ENCODE measurements at regions not wholly inside any gene's neighbourhood (a gene's known extent, or its start where the extent isn't known, plus 50 kb on each side); places are given as distances from the start of the nearest gene placed in this dataset.

GRCh38 chr10:78752221-78752620, 316.5 kb upstream of the ZMIZ1 start:
- H3K9me3 Mint-ChIP-seq (ENCODE audit: unreplicated experiment), result peaks cover 7% of the 10 kb centered on the region
- no peak for DNase-seq (ENCODE audit: extremely low spot score, unreplicated experiment)
- peaks cover 2% of the 10 kb centered on the region for H3K36me3 Mint-ChIP-seq (ENCODE audit: unreplicated experiment)
- TF ChIP-seq CTCF (IDR thresholded peaks at IDR 0.05), result no peak
- no peak overlapping the region for H3K27ac Mint-ChIP-seq (ENCODE audit: unreplicated experiment)
- H3K27me3 Mint-ChIP-seq (ENCODE audit: unreplicated experiment), result peaks cover 8% of the 10 kb centered on the region
- no peak overlapping the region for H3K4me3 Mint-ChIP-seq (ENCODE audit: unreplicated experiment)
- peaks cover 32% of the 10 kb centered on the region for H3K4me1 Mint-ChIP-seq (ENCODE audit: unreplicated experiment)

DNA sequence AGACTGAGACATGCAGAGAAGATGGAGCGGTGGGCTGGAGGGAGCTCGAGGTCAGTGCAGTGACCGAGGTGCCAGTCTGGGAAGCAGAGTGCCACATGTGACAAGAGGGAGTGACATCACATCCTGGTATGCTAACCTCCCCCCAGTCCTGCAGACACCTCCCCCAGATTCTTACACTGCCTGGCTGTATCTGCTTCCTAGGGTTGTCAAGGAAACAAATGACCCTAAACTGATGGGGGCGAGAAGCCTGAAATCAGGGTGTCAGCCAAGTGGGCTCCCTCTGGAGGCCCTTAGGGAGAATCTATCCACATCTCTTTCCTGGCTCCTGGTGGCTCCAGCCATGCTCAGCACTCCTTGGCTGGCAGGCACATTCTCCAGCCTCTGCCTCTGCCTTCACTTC, 316.1 kb upstream of the ZMIZ1 start:
- no peak overlapping the region for H3K4me3 Mint-ChIP-seq (ENCODE audit: unreplicated experiment)
- no peak overlapping the region for H3K27ac Mint-ChIP-seq (ENCODE audit: unreplicated experiment)
- peaks cover 37% of the 10 kb centered on the region for H3K4me1 Mint-ChIP-seq (ENCODE audit: unreplicated experiment)
- H3K27me3 Mint-ChIP-seq (ENCODE audit: unreplicated experiment), result peaks cover 8% of the 10 kb centered on the region
- no peak for DNase-seq (ENCODE audit: extremely low spot score, unreplicated experiment)
- peaks cover 7% of the 10 kb centered on the region for H3K9me3 Mint-ChIP-seq (ENCODE audit: unreplicated experiment)
- peaks cover 2% of the 10 kb centered on the region for H3K36me3 Mint-ChIP-seq (ENCODE audit: unreplicated experiment)
- no peak for TF ChIP-seq CTCF (IDR thresholded peaks at IDR 0.05)

DNA sequence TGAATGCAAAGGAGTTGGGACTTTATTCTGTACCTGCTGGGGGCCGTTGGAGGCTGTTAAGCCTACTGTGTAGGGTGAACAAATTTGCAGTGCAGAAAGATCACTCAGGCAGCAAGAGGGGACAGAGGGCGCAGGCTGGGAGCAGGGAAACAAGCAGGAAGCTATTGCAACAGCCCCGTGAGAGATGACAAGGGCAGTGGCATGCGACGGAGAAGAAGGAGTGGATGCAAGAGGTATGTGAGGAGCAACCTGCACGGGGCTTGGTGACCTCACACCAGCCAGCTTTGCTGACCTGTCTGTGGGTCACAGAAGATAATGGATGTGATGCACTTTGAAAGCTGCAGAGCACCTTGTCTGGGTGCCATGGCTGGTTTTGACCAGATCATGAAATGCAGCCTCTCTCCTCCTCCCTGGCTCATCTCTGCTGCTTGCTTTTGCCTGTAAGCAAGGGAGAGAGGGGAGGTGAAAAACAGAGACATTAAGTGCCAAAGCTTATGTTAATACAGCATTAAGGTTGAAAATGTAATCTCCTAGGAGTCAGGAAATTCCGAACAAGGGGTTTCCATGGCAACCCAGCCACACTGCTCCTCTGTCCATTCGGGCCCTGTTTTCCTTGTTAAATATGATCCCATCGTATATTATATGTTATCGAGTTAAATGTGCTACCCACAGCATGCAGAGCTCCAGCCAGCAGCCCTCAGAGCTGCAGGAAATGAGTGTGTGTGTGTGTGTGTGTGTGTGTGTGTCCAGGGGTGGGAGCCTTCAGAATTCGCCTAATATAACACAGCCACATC, 314.3 kb upstream of the ZMIZ1 start:
- DNase-seq (ENCODE audit: extremely low spot score, unreplicated experiment), result no peak
- TF ChIP-seq CTCF (IDR thresholded peaks at IDR 0.05), result no peak
- Mint-ChIP-seq H3K27ac (ENCODE audit: unreplicated experiment) (peak overlapping the region; percentile 81), H3K36me3 (ENCODE audit: unreplicated experiment) (peaks cover 2% of the 10 kb centered on the region), H3K4me1 (ENCODE audit: unreplicated experiment) (peaks cover 38% of the 10 kb centered on the region), H3K4me3 (ENCODE audit: unreplicated experiment) (no peak overlapping the region), H3K9me3 (ENCODE audit: unreplicated experiment) (no peaks in the 10 kb centered on the region), H3K27me3 (ENCODE audit: unreplicated experiment) (peaks cover 8% of the 10 kb centered on the region)

DNA sequence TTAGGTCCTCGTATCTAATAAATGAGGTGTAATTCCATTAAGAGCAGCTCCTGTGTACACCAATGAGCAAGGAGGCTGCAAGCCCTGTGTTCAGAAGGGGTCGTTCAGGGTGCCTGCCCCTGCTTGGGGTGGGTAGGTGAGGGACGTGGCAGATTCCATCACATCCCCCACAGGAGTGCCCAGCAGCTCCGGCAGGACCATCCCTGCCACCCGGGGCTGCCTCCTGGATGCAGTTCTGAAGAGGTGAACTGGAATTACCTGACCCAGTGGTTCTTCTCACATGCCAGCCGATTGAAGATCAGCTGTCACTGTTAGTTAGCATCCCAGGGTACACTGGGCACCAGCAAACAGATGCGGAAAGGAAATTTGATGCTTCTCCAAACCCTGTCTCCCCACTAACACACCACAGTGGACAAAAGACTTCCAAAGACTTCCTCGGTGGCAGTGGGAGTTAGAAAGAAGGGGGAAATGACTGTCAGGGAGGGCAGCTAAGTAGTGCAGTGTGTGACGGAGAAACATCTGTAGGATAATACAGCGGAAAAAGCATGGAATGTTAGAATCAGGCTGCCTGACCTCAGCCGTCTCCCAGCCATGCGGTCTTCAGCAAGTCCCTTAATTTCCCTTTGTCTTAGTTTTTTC, 313.6 kb upstream of the ZMIZ1 start:
- peaks cover 38% of the 10 kb centered on the region for H3K4me1 Mint-ChIP-seq (ENCODE audit: unreplicated experiment)
- H3K27me3 Mint-ChIP-seq (ENCODE audit: unreplicated experiment), result peaks cover 8% of the 10 kb centered on the region

More for the DNA sequence above, 313.6 kb upstream of the ZMIZ1 start:
- H3K9me3 Mint-ChIP-seq (ENCODE audit: unreplicated experiment), result no peaks in the 10 kb centered on the region
- H3K36me3 Mint-ChIP-seq (ENCODE audit: unreplicated experiment), result peaks cover 2% of the 10 kb centered on the region
- no peak overlapping the region for H3K4me3 Mint-ChIP-seq (ENCODE audit: unreplicated experiment)
- peak overlapping the region; percentile 81 for H3K27ac Mint-ChIP-seq (ENCODE audit: unreplicated experiment)
- no peak for TF ChIP-seq CTCF (IDR thresholded peaks at IDR 0.05)
- DNase-seq (ENCODE audit: extremely low spot score, unreplicated experiment), result no peak
